ENCODE measurements at regions not wholly inside any gene's neighbourhood (a gene's known extent, or its start where the extent isn't known, plus 50 kb on each side); places are given as distances from the start of the nearest gene placed in this dataset.

DNA sequence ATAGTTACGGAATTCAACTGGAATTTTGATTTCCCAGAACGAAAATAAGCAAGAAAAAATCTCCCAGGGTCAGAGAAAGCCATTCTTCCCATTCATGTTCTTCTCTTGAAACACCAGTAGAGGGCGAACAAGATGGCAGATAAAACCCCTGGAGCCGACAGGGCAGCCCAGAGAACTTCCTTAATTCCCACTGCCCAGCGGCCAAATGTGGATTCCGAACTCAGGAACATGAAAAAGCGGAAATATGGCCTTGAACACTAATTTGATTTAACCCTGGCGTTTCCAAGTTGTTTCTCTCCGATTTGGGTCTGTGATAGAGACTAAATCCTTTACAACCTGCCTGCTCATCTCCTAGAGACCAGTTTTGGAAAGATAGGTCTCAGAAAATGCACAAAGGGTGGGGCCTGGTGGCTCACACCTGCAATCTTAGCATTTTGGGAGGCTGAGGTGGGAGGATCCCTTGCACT is 100.7 kb upstream of the WAC start (continued):
- TF ChIP-seq MCM7 (IDR thresholded peaks at IDR 0.05) (no peak), ZBTB17 (CRISPR knock-in tag; IDR thresholded peaks at IDR 0.05) (no peak), ZNF282 (CRISPR knock-in tag; IDR thresholded peaks at IDR 0.05) (no peak), PRPF4 (IDR thresholded peaks at IDR 0.05; ENCODE audit: insufficient read depth, low read depth, low read length, poor library complexity, severe bottlenecking) (no peak), ZNF124 (CRISPR knock-in tag; IDR thresholded peaks at IDR 0.05) (no peak), ZNF41 (CRISPR knock-in tag; conservative IDR thresholded peaks at IDR 0.05) (no peak), PCBP1 (IDR thresholded peaks at IDR 0.05; ENCODE audit: low read depth, low read length, poor library complexity, severe bottlenecking) (no peak), CHD1 (IDR thresholded peaks at IDR 0.05; ENCODE audit: low read length) (no peak), NCOA2 (IDR thresholded peaks at IDR 0.05; ENCODE audit: partially characterized antibody in 2 of 2) (no peak), ZNF253 (CRISPR knock-in tag; conservative IDR thresholded peaks at IDR 0.05) (no peak), SMAD4 (CRISPR knock-in tag; conservative IDR thresholded peaks at IDR 0.05) (no peak), U2AF1 (optimal IDR thresholded peaks at IDR 0.05; ENCODE audit: low read depth, low read length) (no peak), SMC3 (conservative IDR thresholded peaks at IDR 0.05; ENCODE audit: insufficient read depth, low read depth, low read length) (peak; percentile 69)
- TF ChIP-seq, protein P1, sequence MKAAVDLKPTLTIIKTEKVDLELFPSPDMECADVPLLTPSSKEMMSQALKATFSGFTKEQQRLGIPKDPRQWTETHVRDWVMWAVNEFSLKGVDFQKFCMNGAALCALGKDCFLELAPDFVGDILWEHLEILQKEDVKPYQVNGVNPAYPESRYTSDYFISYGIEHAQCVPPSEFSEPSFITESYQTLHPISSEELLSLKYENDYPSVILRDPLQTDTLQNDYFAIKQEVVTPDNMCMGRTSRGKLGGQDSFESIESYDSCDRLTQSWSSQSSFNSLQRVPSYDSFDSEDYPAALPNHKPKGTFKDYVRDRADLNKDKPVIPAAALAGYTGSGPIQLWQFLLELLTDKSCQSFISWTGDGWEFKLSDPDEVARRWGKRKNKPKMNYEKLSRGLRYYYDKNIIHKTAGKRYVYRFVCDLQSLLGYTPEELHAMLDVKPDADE (conservative IDR thresholded peaks at IDR 0.05; ENCODE audit: control insufficient read depth, low read depth, low read length): no peak
- TF ChIP-seq, protein P2, sequence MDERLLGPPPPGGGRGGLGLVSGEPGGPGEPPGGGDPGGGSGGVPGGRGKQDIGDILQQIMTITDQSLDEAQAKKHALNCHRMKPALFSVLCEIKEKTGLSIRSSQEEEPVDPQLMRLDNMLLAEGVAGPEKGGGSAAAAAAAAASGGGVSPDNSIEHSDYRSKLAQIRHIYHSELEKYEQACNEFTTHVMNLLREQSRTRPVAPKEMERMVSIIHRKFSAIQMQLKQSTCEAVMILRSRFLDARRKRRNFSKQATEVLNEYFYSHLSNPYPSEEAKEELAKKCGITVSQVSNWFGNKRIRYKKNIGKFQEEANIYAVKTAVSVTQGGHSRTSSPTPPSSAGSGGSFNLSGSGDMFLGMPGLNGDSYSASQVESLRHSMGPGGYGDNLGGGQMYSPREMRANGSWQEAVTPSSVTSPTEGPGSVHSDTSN (CRISPR knock-in tag; IDR thresholded peaks at IDR 0.05; ENCODE audit: low read depth): no peak
- TF ChIP-seq, protein P2 (tag; conservative IDR thresholded peaks at IDR 0.05; ENCODE audit: low read depth): no peak
- TF ChIP-seq, protein P3, sequence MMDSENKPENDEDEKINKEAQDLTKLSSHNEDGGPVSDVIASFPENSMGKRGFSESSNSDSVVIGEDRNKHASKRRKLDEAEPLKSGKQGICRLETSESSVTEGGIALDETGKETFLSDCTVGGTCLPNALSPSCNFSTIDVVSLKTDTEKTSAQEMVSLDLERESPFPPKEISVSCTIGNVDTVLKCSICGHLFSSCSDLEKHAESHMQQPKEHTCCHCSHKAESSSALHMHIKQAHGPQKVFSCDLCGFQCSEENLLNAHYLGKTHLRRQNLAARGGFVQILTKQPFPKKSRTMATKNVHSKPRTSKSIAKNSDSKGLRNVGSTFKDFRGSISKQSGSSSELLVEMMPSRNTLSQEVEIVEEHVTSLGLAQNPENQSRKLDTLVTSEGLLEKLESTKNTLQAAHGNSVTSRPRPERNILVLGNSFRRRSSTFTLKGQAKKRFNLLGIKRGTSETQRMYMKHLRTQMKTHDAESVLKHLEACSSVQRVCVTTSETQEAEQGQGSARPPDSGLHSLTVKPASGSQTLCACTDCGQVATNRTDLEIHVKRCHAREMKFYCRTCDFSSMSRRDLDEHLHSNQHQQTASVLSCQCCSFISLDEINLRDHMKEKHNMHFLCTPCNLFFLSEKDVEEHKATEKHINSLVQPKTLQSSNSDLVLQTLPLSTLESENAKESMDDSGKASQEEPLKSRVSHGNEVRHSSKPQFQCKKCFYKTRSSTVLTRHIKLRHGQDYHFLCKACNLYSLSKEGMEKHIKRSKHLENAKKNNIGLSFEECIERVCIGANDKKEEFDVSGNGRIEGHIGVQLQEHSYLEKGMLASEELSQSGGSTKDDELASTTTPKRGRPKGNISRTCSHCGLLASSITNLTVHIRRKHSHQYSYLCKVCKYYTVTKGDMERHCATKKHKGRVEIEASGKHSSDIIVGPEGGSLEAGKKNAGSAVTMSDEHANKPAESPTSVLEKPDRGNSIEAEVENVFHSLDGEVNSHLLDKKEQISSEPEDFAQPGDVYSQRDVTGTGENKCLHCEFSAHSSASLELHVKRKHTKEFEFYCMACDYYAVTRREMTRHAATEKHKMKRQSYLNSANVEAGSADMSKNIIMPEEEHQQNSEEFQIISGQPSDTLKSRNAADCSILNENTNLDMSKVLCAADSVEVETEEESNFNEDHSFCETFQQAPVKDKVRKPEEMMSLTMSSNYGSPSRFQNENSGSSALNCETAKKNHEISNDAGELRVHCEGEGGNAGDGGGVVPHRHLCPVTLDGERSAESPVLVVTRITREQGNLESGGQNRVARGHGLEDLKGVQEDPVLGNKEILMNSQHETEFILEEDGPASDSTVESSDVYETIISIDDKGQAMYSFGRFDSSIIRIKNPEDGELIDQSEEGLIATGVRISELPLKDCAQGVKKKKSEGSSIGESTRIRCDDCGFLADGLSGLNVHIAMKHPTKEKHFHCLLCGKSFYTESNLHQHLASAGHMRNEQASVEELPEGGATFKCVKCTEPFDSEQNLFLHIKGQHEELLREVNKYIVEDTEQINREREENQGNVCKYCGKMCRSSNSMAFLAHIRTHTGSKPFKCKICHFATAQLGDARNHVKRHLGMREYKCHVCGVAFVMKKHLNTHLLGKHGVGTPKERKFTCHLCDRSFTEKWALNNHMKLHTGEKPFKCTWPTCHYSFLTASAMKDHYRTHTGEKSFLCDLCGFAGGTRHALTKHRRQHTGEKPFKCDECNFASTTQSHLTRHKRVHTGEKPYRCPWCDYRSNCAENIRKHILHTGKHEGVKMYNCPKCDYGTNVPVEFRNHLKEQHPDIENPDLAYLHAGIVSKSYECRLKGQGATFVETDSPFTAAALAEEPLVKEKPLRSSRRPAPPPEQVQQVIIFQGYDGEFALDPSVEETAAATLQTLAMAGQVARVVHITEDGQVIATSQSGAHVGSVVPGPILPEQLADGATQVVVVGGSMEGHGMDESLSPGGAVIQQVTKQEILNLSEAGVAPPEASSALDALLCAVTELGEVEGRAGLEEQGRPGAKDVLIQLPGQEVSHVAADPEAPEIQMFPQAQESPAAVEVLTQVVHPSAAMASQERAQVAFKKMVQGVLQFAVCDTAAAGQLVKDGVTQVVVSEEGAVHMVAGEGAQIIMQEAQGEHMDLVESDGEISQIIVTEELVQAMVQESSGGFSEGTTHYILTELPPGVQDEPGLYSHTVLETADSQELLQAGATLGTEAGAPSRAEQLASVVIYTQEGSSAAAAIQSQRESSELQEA (IDR thresholded peaks at IDR 0.05; ENCODE audit: low read depth): no peak
